ENCODE measurements at regions not wholly inside any gene's neighbourhood (a gene's known extent, or its start where the extent isn't known, plus 50 kb on each side); places are given as distances from the start of the nearest gene placed in this dataset.

- TF ChIP-seq CTCF (IDR thresholded peaks at IDR 0.05) (no peak), ZFX (IDR thresholded peaks at IDR 0.05; ENCODE audit: borderline replicate concordance) (no peak)
Measured at GRCh38 chr22:45097061-45097460, 66.7 kb upstream of the NUP50 start.
